B cell (primary cell): ENCODE measurements at regions not wholly inside any gene's neighbourhood (a gene's known extent, or its start where the extent isn't known, plus 50 kb on each side); places are given as distances from the start of the nearest gene placed in this dataset.
"Not testable (repeated sequence)": the region's sequence is repeated elsewhere in the genome, so short reads cannot be mapped to it uniquely, and the experiment has no call there.

Experiments used
- ATAC-seq: fragments of 200-7000 bp; cut with Tn5 transposase; one replicate; pipeline ENCODE4 v1.10.0; 2021; ENCODE audit warnings: low read depth, mild to moderate bottlenecking, moderate number of reproducible peaks, moderate library complexity
- CTCF ChIA-PET: fragments of 350-600 bp; sonication (Branson Sonifier 250); formaldehyde crosslinking; loops from one replicate; lab custom pipeline; 2021; ENCODE audit warnings: antibody characterized with exemption, inconsistent platforms; lab: Charles Lee
- POLR2A ChIA-PET: fragments of 350-600 bp; sonication (Branson Sonifier 250); formaldehyde crosslinking; loops from one replicate; lab custom pipeline; 2021; ENCODE audit warnings: antibody characterized with exemption; lab: Charles Lee
- DNase-seq: peaks from one replicate; pipeline ENCODE4 v3.0.0; 2013
- H2AFZ ChIP-seq: 2 replicates; pipeline ENCODE4 v1.6.1; 2012; ENCODE audit warnings: mild to moderate bottlenecking, low read depth, low read length; ENCODE audit not compliant: insufficient read depth, poor library complexity, severe bottlenecking
- H3K27ac ChIP-seq, 2 donors: 1 replicate in 1 of 2; 2 replicates in 1 of 2; pipeline ENCODE4 v1.5.1; 2012 to 2013; ENCODE audit warnings: low read length in 2 of 2, mild to moderate bottlenecking in 2 of 2, moderate library complexity in 1 of 2
- H3K27me3 ChIP-seq, 4 experiments: fragments of 200-600 bp in 1 of 4; sonication (generic) in 1 of 4; replicated peaks in 1 of 4; 1 replicate in 2 of 4; 2 replicates in 2 of 4; pipeline versions ENCODE4 v1.6.1 to v1.7.0; 2013 to 2016; ENCODE audit warnings: low read length in 3 of 4, mild to moderate bottlenecking in 2 of 4, mixed read lengths in 1 of 4, moderate library complexity in 1 of 4; ENCODE audit not compliant: insufficient read depth in 4 of 4, control insufficient read depth in 3 of 4; ENCODE audit errors: control extremely low read depth in 1 of 4
- H3K36me3 ChIP-seq, 2 experiments: replicated peaks in 1 of 2; 1 replicate in 1 of 2; 2 replicates in 1 of 2; pipeline versions ENCODE4 v1.6.1 to v1.7.1; 2013; ENCODE audit warnings: low read length in 1 of 2; ENCODE audit not compliant: insufficient read depth in 2 of 2, control insufficient read depth in 1 of 2; ENCODE audit errors: control extremely low read depth in 1 of 2, extremely low read depth in 1 of 2
- H3K4me1 ChIP-seq, 2 donors: fragments of 200-600 bp in 1 of 2; sonication (generic) in 1 of 2; 1 replicate in 1 of 2; 2 replicates in 1 of 2; pipeline versions ENCODE4 v1.5.1 to v1.6.1; 2013 to 2017; ENCODE audit warnings: low read length in 2 of 2; ENCODE audit not compliant: control insufficient read depth in 2 of 2, insufficient read depth in 2 of 2
- H3K4me2 ChIP-seq: replicated peaks from 2 replicates; pipeline ENCODE3; 2012; ENCODE audit warnings: mild to moderate bottlenecking, low read depth, low read length; ENCODE audit not compliant: poor library complexity, severe bottlenecking
- H3K4me3 ChIP-seq, 5 experiments: fragments of 200-600 bp in 1 of 5; sonication (generic) in 1 of 5; 1 replicate in 3 of 5; 2 replicates in 2 of 5; pipeline versions ENCODE4 v1.5.1 to v1.7.0; 2011 to 2016; ENCODE audit warnings: low read length in 4 of 5, mild to moderate bottlenecking in 4 of 5, low read depth in 2 of 5, control low read depth in 1 of 5, moderate library complexity in 1 of 5; ENCODE audit not compliant: insufficient read depth in 1 of 5; ENCODE audit errors: control extremely low read depth in 1 of 5, extremely low read depth in 1 of 5
- H3K79me2 ChIP-seq: fragments of 200-600 bp; sonication (generic); one replicate; pipeline ENCODE4 v1.6.0; 2016; ENCODE audit warnings: low read length; ENCODE audit not compliant: control insufficient read depth, insufficient read depth
- H3K9ac ChIP-seq: fragments of 200-600 bp; sonication (generic); 2 replicates; pipeline ENCODE4 v1.6.1; 2017; ENCODE audit warnings: mild to moderate bottlenecking, low read length, moderate library complexity
- H3K9me3 ChIP-seq, 3 donors: one replicate each; pipeline versions ENCODE4 v1.6.1 to v1.7.1; 2013; ENCODE audit warnings: low read length in 2 of 3; ENCODE audit not compliant: control insufficient read depth in 2 of 3, insufficient read depth in 1 of 3; ENCODE audit errors: control extremely low read depth in 1 of 3
- H4K20me1 ChIP-seq: 2 replicates; pipeline ENCODE4 v1.6.0; 2012; ENCODE audit warnings: mild to moderate bottlenecking, low read length; ENCODE audit not compliant: insufficient read depth, control insufficient read depth, poor library complexity, severe bottlenecking
- H3K27ac Mint-ChIP-seq: one replicate; pipeline ENCODE4 v1.8.0; 2021; ENCODE audit warnings: mixed read lengths
- H3K27me3 Mint-ChIP-seq: one replicate; pipeline ENCODE4 v1.8.0; 2021; ENCODE audit warnings: mixed read lengths
- H3K4me1 Mint-ChIP-seq: one replicate; pipeline ENCODE4 v1.8.0; 2021; ENCODE audit warnings: mixed read lengths
- H3K4me3 Mint-ChIP-seq: one replicate; pipeline ENCODE4 v1.8.0; 2021; ENCODE audit warnings: mixed read lengths
- H3K9me3 Mint-ChIP-seq: one replicate; pipeline ENCODE4 v1.8.0; 2022; ENCODE audit warnings: mixed read lengths; ENCODE audit not compliant: insufficient read depth
- CTCF ChIP-seq: fragments of 200-600 bp; IDR thresholded peaks from one replicate; pipeline ENCODE4 v1.8.0; 2022; ENCODE audit warnings: antibody characterized with exemption, mild to moderate bottlenecking
- EZH2 ChIP-seq: IDR thresholded peaks from 2 replicates; pipeline ENCODE4 v1.6.1; 2012; ENCODE audit warnings: borderline replicate concordance, low read depth, mild to moderate bottlenecking, moderate library complexity, low read length; ENCODE audit not compliant: insufficient read depth, poor library complexity, severe bottlenecking
- WGBS: methylation state at CpG from one replicate; pipeline ENCODE4 v1.1.5; 2013; ENCODE audit warnings: missing lambda C conversion rate; ENCODE audit not compliant: insufficient coverage; 5-methylcytosine and 5-hydroxymethylcytosine counted together
- intact Hi-C: fragments of 100-400 bp; cut with micrococcal nuclease; formaldehyde crosslinking; loops from one replicate; pipeline ENCODE4 v1.10.0; 2022

DNA sequence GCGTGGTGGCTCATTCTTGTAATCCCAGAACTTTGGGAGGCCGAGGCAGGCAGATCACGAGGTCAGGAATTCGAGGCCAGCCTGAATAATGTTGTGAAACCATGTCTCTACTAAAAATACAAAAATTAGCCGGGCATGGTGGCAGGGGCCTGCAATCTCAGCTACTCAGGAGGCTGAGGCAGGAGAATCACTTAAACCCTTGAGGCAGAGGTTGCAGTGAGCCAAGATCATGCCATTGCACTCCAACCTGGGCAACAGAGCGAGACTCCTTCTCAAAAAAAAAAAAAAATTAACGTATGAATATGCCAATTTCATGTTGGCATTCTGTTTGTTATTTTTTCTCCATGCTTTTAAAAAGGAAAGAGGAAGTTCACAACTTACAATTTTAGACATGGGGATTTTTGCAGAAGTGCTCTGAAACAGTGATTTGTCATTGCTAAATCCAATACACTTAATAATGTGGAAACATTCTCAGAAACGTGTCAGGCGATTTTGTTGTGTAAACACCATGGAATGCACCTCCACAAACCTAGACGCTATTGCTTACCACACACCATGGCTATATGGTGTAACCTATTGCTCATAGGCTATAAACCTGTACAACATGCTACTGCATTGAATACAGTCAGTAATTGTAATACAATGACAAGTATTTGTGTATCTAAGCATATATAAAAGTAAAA lies 115.9 kb upstream of the PCDH20 start:
- H3K4me1 ChIP-seq, result no peaks in the 10 kb centered on the region
- ATAC-seq (no peak), DNase-seq (no peak)
- Mint-ChIP-seq H3K4me1 (no peaks in the 10 kb centered on the region), H3K9me3 (peaks cover 2% of the 10 kb centered on the region), H3K4me3 (no peak overlapping the region), H3K27me3 (no peaks in the 10 kb centered on the region), H3K27ac (no peak overlapping the region)
- 72% methylated on average over 3 of the region's 10 CpGs for WGBS
- H4K20me1 ChIP-seq, result no peaks in the 10 kb centered on the region
- no peaks in the 10 kb centered on the region for H3K36me3 ChIP-seq
- intact Hi-C loops, result no loop called here
- H3K27me3 ChIP-seq, result no peaks in the 10 kb centered on the region
- peaks cover 0 to 4% (median 0%) of the 10 kb centered on the region in 3 donors for H3K9me3 ChIP-seq
- no peak overlapping the region for H3K4me2 ChIP-seq
- CTCF ChIA-PET, result no interaction called here
- no peaks in the 10 kb centered on the region for H3K79me2 ChIP-seq
- H3K9ac ChIP-seq, result no peak overlapping the region
- TF ChIP-seq CTCF (no peak), EZH2 (no peak)
- POLR2A ChIA-PET, result no interaction called here
- no peak overlapping the region for H3K4me3 ChIP-seq
- no peak overlapping the region for H2AFZ ChIP-seq
- no peak overlapping the region for H3K27ac ChIP-seq

DNA sequence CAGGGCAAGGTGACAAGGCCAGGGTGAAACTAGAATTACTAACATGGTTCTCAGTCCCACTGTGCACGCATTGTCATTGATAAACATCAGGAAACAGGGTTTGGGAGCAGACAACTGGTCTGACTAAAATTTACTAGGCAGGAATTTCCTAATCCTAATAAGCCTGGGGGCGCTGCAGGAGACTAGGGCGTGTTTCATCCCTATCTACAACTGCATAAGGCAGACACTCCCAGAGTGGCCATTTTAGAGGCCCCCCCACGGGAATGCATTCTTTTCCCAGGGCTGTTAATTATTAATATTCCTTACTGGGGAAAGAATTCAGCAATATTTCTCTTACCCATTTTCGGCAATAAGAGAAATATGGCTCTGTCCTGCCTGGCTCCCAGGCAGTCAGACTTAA lies 103.6 kb upstream of the PCDH20 start:
- H3K4me3 Mint-ChIP-seq, H2AFZ ChIP-seq, H3K27ac Mint-ChIP-seq, POLR2A ChIA-PET, H4K20me1 ChIP-seq, H3K4me1 Mint-ChIP-seq, H3K4me2 ChIP-seq, H3K36me3 ChIP-seq, H3K4me1 ChIP-seq, H3K27me3 Mint-ChIP-seq, intact Hi-C loops, DNase-seq, H3K79me2 ChIP-seq, ATAC-seq, CTCF ChIA-PET, H3K4me3 ChIP-seq, H3K9me3 Mint-ChIP-seq, H3K9me3 ChIP-seq, H3K27me3 ChIP-seq, H3K9ac ChIP-seq, H3K27ac ChIP-seq: not testable (repeated sequence)
- WGBS, result 83% methylated on average over 2 of the region's 5 CpGs
